ENCODE measurements at regions not wholly inside any gene's neighbourhood (a gene's known extent, or its start where the extent isn't known, plus 50 kb on each side); places are given as distances from the start of the nearest gene placed in this dataset.

GRCh38 chrX:25207803-25208475, 192.2 kb upstream of the ARX start:
- H3F3A ChIP-seq (replicated peaks; ENCODE audit: insufficient read depth) = no peaks in the 10 kb centered on the region
- no peak for TF ChIP-seq JUND (IDR thresholded peaks at IDR 0.05)
- TF ChIP-seq EZH2phosphoT487 (IDR thresholded peaks at IDR 0.05; ENCODE audit: borderline replicate concordance, low read depth) = no peak
- TF ChIP-seq TCF12 (IDR thresholded peaks at IDR 0.05) = no peak
- H3K27me3 ChIP-seq (ENCODE audit: insufficient read depth) = no peaks in the 10 kb centered on the region
- no peak overlapping the region for H2AFZ ChIP-seq (ENCODE audit: low read depth)
- H3K4me3 ChIP-seq (ENCODE audit: low read depth in 2 of 2, low read length in 1 of 2) = no peak overlapping the region
- no peaks in the 10 kb centered on the region for H3K79me2 ChIP-seq (ENCODE audit: insufficient read depth)
- H3K4me2 ChIP-seq = no peak overlapping the region
- ChIA-PET POLR2A (no interaction called here), CTCF (interaction anchor here (1.0 to 1.3 kb wide), 4 partner anchors 9 to 82 kb away, joined by 3 read pairs; no protein-coding TSS in a partner anchor)
- DNase-seq = no peak
- H3K27ac ChIP-seq (ENCODE audit: low read depth in 2 of 2, low read length in 1 of 2) = peak overlapping the region in 1 of 2 experiments; percentile 11; a peak in 2 of 4 replicates
- no peaks in the 10 kb centered on the region for H3K9me3 ChIP-seq
- H3K36me3 ChIP-seq (replicated peaks in 1 of 2; ENCODE audit: control insufficient read depth in 1 of 2, insufficient read depth in 2 of 2, low read length in 1 of 2) = no peaks in the 10 kb centered on the region
- H3K4me1 ChIP-seq (ENCODE audit: control insufficient read depth in 1 of 2, insufficient read depth in 2 of 2, low read depth in 1 of 2, low read length in 1 of 2) = no peaks in the 10 kb centered on the region; a peak in 1 of 4 replicates
- no peak overlapping the region for H3K9ac ChIP-seq
- WGBS (ENCODE audit: low lambda C conversion rate) = 22% methylated on average over 5 of the region's 5 CpGs
- H4K20me1 ChIP-seq (ENCODE audit: insufficient read depth) = no peaks in the 10 kb centered on the region
- no peaks in the 10 kb centered on the region for H3K9me2 ChIP-seq

GRCh38 chrX:25206778-25207177, 191.0 kb upstream of the ARX start:
- no peaks in the 10 kb centered on the region for H3K9me2 ChIP-seq
- POLR2A ChIA-PET = no interaction called here
- no peak overlapping the region for H3K9ac ChIP-seq
- CTCF ChIA-PET = interaction anchor here (1.2 kb wide), 1 partner anchor 43 kb away, joined by 3 read pairs; no protein-coding TSS in a partner anchor
- H4K20me1 ChIP-seq (ENCODE audit: insufficient read depth) = no peaks in the 10 kb centered on the region
- no peaks in the 10 kb centered on the region for H3K9me3 ChIP-seq
- H2AFZ ChIP-seq (ENCODE audit: low read depth) = no peak overlapping the region; the same call in 1 of the 2 replicates
- H3K79me2 ChIP-seq (ENCODE audit: insufficient read depth) = no peaks in the 10 kb centered on the region
- no peak for DNase-seq
- H3K4me1 ChIP-seq (ENCODE audit: control insufficient read depth in 1 of 2, insufficient read depth in 2 of 2, low read depth in 1 of 2, low read length in 1 of 2) = no peaks in the 10 kb centered on the region; a peak in 1 of 4 replicates
- H3K4me3 ChIP-seq (ENCODE audit: low read depth in 2 of 2, low read length in 1 of 2) = no peak overlapping the region
- no peaks in the 10 kb centered on the region for H3F3A ChIP-seq (replicated peaks; ENCODE audit: insufficient read depth)
- no peak overlapping the region for H3K27ac ChIP-seq (ENCODE audit: low read depth in 2 of 2, low read length in 1 of 2)
- no peak overlapping the region for H3K4me2 ChIP-seq
- H3K36me3 ChIP-seq (replicated peaks in 1 of 2; ENCODE audit: control insufficient read depth in 1 of 2, insufficient read depth in 2 of 2, low read length in 1 of 2) = no peaks in the 10 kb centered on the region
- WGBS (ENCODE audit: low lambda C conversion rate) = 5% methylated on average over 1 of the region's 1 CpG
- TF ChIP-seq RAD21 (IDR thresholded peaks at IDR 0.05; ENCODE audit: low read length) (0 out of 2 replicates have a peak, but pooled peaks have one; percentile 28), NFIC (IDR thresholded peaks at IDR 0.05; ENCODE audit: borderline replicate concordance) (no peak)
- no peaks in the 10 kb centered on the region for H3K27me3 ChIP-seq (ENCODE audit: insufficient read depth)

GRCh38 chrX:25204182-25204581, 188.4 kb upstream of the ARX start:
- Histone ChIP-seq H3K27me3 (ENCODE audit: insufficient read depth) (no peaks in the 10 kb centered on the region), H3K36me3 (replicated peaks in 1 of 2; ENCODE audit: control insufficient read depth in 1 of 2, insufficient read depth in 2 of 2, low read length in 1 of 2) (no peaks in the 10 kb centered on the region), H4K20me1 (ENCODE audit: insufficient read depth) (no peaks in the 10 kb centered on the region), H3K27ac (ENCODE audit: low read depth in 2 of 2, low read length in 1 of 2) (no peak overlapping the region), H3K79me2 (ENCODE audit: insufficient read depth) (no peaks in the 10 kb centered on the region), H3K9ac (no peak overlapping the region), H2AFZ (ENCODE audit: low read depth) (no peak overlapping the region), H3K9me3 (no peaks in the 10 kb centered on the region), H3K9me2 (no peaks in the 10 kb centered on the region), H3K4me3 (ENCODE audit: low read depth in 2 of 2, low read length in 1 of 2) (no peak overlapping the region), H3K4me2 (no peak overlapping the region), H3K4me1 (ENCODE audit: control insufficient read depth in 1 of 2, insufficient read depth in 2 of 2, low read depth in 1 of 2, low read length in 1 of 2) (no peaks in the 10 kb centered on the region; a peak in 1 of 4 replicates), H3F3A (replicated peaks; ENCODE audit: insufficient read depth) (no peaks in the 10 kb centered on the region)
- ChIA-PET POLR2A (no interaction called here), CTCF (interaction anchor here (1.6 kb wide), 1 partner anchor 9 kb away, joined by 3 read pairs; no protein-coding TSS in a partner anchor)
- peak; percentile 20 for DNase-seq
- TF ChIP-seq TCF12 (IDR thresholded peaks at IDR 0.05) (0 out of 2 replicates have a peak, but pooled peaks have one; percentile 14), USF2 (IDR thresholded peaks at IDR 0.05; ENCODE audit: borderline replicate concordance, low read depth, low read length) (no peak), SMC3 (IDR thresholded peaks at IDR 0.05; ENCODE audit: low read depth, low read length) (no peak), ELF1 (IDR thresholded peaks at IDR 0.05) (no peak), TAF1 (IDR thresholded peaks at IDR 0.05; ENCODE audit: borderline replicate concordance, low read depth, low read length) (no peak), GATA2 (CRISPR knock-in tag; IDR thresholded peaks at IDR 0.05) (peak; percentile 42), EP300 (IDR thresholded peaks at IDR 0.05; ENCODE audit: borderline replicate concordance in 1 of 2, low read depth in 1 of 2, low read length in 1 of 2) (peak in 1 of 2 experiments; percentile 62; a peak in 2 of 4 replicates)
